ENCODE measurements at regions not wholly inside any gene's neighbourhood (a gene's known extent, or its start where the extent isn't known, plus 50 kb on each side); places are given as distances from the start of the nearest gene placed in this dataset.

DNA sequence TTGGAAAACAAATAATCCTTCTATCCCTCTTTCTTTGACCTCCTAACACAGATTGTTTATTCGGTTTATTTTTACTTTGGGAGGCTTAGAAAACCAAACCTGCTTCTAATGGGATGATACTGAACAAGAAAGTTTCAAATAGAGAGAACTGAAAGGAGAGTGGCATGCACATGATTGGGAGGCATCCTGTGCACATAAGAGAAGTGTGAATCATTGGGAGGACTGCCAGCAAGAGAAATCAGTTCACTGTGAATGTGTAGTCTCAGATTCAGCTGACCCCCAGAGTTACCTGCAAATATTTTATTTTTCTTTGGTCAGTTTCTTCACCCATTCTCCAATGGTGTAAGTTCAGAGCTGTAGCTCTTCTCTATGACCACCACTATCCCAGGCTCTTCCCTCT lies 1363.2 kb upstream of the ACVR2A start:
- Histone ChIP-seq H4K20me1 (ENCODE audit: insufficient read depth, low read length) (no peaks in the 10 kb centered on the region), H3K4me3 (ENCODE audit: insufficient read depth, low read depth, low read length) (no peak overlapping the region), H3K36me3 (ENCODE audit: insufficient read depth, low read length) (no peaks in the 10 kb centered on the region), H3K4me2 (ENCODE audit: low read length) (no peak overlapping the region), H3K27ac (ENCODE audit: low read depth, low read length) (no peak overlapping the region), H2AFZ (ENCODE audit: low read depth, low read length) (no peak overlapping the region), H3K9ac (ENCODE audit: low read length) (no peak overlapping the region), H3K79me2 (ENCODE audit: insufficient read depth, low read length) (no peaks in the 10 kb centered on the region), H3K4me1 (ENCODE audit: insufficient read depth, low read length) (peaks cover 4% of the 10 kb centered on the region), H3K27me3 (ENCODE audit: insufficient read depth, low read length) (no peaks in the 10 kb centered on the region), H3K9me3 (ENCODE audit: insufficient read depth, low read depth, low read length) (no peaks in the 10 kb centered on the region)
- Mint-ChIP-seq H3K4me1 (ENCODE audit: low read depth, unreplicated experiment) (peaks cover 5% of the 10 kb centered on the region), H3K4me3 (ENCODE audit: unreplicated experiment) (no peak overlapping the region), H3K27ac (ENCODE audit: unreplicated experiment) (no peak overlapping the region), H3K27me3 (ENCODE audit: low read depth, unreplicated experiment) (no peaks in the 10 kb centered on the region), H3K9me3 (ENCODE audit: unreplicated experiment) (no peaks in the 10 kb centered on the region), H3K36me3 (ENCODE audit: low read depth, unreplicated experiment) (no peaks in the 10 kb centered on the region)
- DNase-seq (ENCODE audit: low read depth) = peak; percentile 55
- TF ChIP-seq EZH2 (IDR thresholded peaks at IDR 0.05; ENCODE audit: insufficient read depth, low read length) = no peak
- TF ChIP-seq, protein P1, sequence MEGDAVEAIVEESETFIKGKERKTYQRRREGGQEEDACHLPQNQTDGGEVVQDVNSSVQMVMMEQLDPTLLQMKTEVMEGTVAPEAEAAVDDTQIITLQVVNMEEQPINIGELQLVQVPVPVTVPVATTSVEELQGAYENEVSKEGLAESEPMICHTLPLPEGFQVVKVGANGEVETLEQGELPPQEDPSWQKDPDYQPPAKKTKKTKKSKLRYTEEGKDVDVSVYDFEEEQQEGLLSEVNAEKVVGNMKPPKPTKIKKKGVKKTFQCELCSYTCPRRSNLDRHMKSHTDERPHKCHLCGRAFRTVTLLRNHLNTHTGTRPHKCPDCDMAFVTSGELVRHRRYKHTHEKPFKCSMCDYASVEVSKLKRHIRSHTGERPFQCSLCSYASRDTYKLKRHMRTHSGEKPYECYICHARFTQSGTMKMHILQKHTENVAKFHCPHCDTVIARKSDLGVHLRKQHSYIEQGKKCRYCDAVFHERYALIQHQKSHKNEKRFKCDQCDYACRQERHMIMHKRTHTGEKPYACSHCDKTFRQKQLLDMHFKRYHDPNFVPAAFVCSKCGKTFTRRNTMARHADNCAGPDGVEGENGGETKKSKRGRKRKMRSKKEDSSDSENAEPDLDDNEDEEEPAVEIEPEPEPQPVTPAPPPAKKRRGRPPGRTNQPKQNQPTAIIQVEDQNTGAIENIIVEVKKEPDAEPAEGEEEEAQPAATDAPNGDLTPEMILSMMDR (IDR thresholded peaks at IDR 0.05; ENCODE audit: insufficient read depth, low read depth, low read length) = no peak
- peak; percentile 17 for FAIRE-seq

DNA sequence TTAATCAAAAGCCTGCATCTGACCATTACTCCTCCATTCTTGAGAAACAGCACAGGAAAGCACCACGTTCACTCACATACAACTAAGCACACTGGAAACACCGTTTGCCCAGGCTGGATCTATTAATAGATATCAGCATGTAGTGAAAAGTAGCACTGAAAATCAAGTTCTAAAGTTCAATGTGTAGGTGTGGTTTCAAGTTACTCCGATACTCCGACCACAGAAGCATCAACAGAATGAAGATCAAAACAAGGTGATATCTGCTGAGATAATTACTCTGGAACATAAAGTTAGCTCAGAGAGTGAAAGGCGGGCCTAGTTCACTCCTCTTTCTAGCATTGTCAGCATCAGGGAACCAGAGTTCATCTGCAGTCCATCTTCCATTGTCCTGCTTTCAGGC lies 1367.4 kb upstream of the ACVR2A start:
- peak; percentile 12 for DNase-seq (ENCODE audit: low read depth)
- H3K4me3 Mint-ChIP-seq (ENCODE audit: unreplicated experiment) = no peak overlapping the region
- H3K4me2 ChIP-seq (ENCODE audit: low read length) = no peak overlapping the region
- H3K9me3 ChIP-seq (ENCODE audit: insufficient read depth, low read depth, low read length) = no peaks in the 10 kb centered on the region
- H3K36me3 ChIP-seq (ENCODE audit: insufficient read depth, low read length) = no peaks in the 10 kb centered on the region
- no peak overlapping the region for H3K27ac ChIP-seq (ENCODE audit: low read depth, low read length)
- no peaks in the 10 kb centered on the region for H3K36me3 Mint-ChIP-seq (ENCODE audit: low read depth, unreplicated experiment)
- H3K79me2 ChIP-seq (ENCODE audit: insufficient read depth, low read length) = no peaks in the 10 kb centered on the region
- H3K27me3 ChIP-seq (ENCODE audit: insufficient read depth, low read length) = no peaks in the 10 kb centered on the region
- TF ChIP-seq, protein P1 (IDR thresholded peaks at IDR 0.05; ENCODE audit: insufficient read depth, low read depth, low read length) = no peak
- TF ChIP-seq EZH2 (IDR thresholded peaks at IDR 0.05; ENCODE audit: insufficient read depth, low read length) = no peak
- no peaks in the 10 kb centered on the region for H4K20me1 ChIP-seq (ENCODE audit: insufficient read depth, low read length)
- peaks cover 4% of the 10 kb centered on the region for H3K4me1 ChIP-seq (ENCODE audit: insufficient read depth, low read length)
- no peak overlapping the region for H3K27ac Mint-ChIP-seq (ENCODE audit: unreplicated experiment)
- FAIRE-seq = no peak
- no peaks in the 10 kb centered on the region for H3K27me3 Mint-ChIP-seq (ENCODE audit: low read depth, unreplicated experiment)
- H3K4me3 ChIP-seq (ENCODE audit: insufficient read depth, low read depth, low read length) = no peak overlapping the region
- H2AFZ ChIP-seq (ENCODE audit: low read depth, low read length) = no peak overlapping the region
- no peaks in the 10 kb centered on the region for H3K9me3 Mint-ChIP-seq (ENCODE audit: unreplicated experiment)
- peaks cover 5% of the 10 kb centered on the region for H3K4me1 Mint-ChIP-seq (ENCODE audit: low read depth, unreplicated experiment)
- no peak overlapping the region for H3K9ac ChIP-seq (ENCODE audit: low read length)

DNA sequence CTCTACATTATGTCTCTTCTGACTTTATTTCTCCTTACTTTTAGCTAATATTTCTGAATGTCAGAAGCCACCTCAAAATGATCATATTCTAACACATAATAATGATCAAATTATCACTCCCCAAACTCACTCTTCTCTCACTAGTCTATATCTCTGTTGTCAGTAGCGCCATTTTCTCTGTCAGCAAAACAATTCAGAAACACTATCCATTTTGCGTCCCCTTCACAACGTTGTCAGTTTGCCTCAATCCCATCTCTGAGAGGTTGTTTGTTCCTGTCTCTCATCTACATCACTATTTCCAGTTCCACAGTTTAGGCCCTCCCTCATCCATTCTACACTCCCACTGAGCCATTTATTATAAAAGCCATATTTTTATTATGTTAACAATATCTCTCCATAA lies 1376.3 kb upstream of the ACVR2A start:
- no peaks in the 10 kb centered on the region for H3K9me3 Mint-ChIP-seq (ENCODE audit: unreplicated experiment)
- TF ChIP-seq, protein P1 (IDR thresholded peaks at IDR 0.05; ENCODE audit: insufficient read depth, low read depth, low read length) = no peak
- TF ChIP-seq EZH2 (IDR thresholded peaks at IDR 0.05; ENCODE audit: insufficient read depth, low read length) = no peak
- FAIRE-seq = no peak

More for the DNA sequence above, 1376.3 kb upstream of the ACVR2A start:
- Histone ChIP-seq H3K27ac (ENCODE audit: low read depth, low read length) (no peak overlapping the region), H3K36me3 (ENCODE audit: insufficient read depth, low read length) (no peaks in the 10 kb centered on the region), H3K4me2 (ENCODE audit: low read length) (no peak overlapping the region), H3K9me3 (ENCODE audit: insufficient read depth, low read depth, low read length) (no peaks in the 10 kb centered on the region), H3K4me1 (ENCODE audit: insufficient read depth, low read length) (no peaks in the 10 kb centered on the region), H3K79me2 (ENCODE audit: insufficient read depth, low read length) (no peaks in the 10 kb centered on the region), H2AFZ (ENCODE audit: low read depth, low read length) (no peak overlapping the region), H3K27me3 (ENCODE audit: insufficient read depth, low read length) (no peaks in the 10 kb centered on the region), H3K9ac (ENCODE audit: low read length) (no peak overlapping the region), H3K4me3 (ENCODE audit: insufficient read depth, low read depth, low read length) (no peak overlapping the region), H4K20me1 (ENCODE audit: insufficient read depth, low read length) (no peaks in the 10 kb centered on the region)
- Mint-ChIP-seq H3K27ac (ENCODE audit: unreplicated experiment) (no peak overlapping the region), H3K36me3 (ENCODE audit: low read depth, unreplicated experiment) (no peaks in the 10 kb centered on the region), H3K4me3 (ENCODE audit: unreplicated experiment) (no peak overlapping the region), H3K27me3 (ENCODE audit: low read depth, unreplicated experiment) (no peaks in the 10 kb centered on the region), H3K4me1 (ENCODE audit: low read depth, unreplicated experiment) (no peaks in the 10 kb centered on the region)
- no peak for DNase-seq (ENCODE audit: low read depth)

Measured in astrocyte (in vitro differentiated cells and primary cell).